Epithelial cell of esophagus (primary cell): ENCODE measurements at regions not wholly inside any gene's neighbourhood (a gene's known extent, or its start where the extent isn't known, plus 50 kb on each side); places are given as distances from the start of the nearest gene placed in this dataset.

ENCODE experiments used
- DNase-seq: peaks from one replicate; pipeline ENCODE4 v3.0.0; 2010; ENCODE audit warnings: low read depth
- H3K4me3 ChIP-seq: 2 replicates; pipeline ENCODE4 v1.5.1; 2011; ENCODE audit warnings: mild to moderate bottlenecking, low read length, control low read depth
- TF ChIP-seq, protein P1 (sequence below): IDR thresholded peaks from 2 replicates; pipeline ENCODE4 v1.5.1; 2011; ENCODE audit warnings: low read depth, mild to moderate bottlenecking, low read length, control low read depth, inconsistent platforms; ENCODE audit not compliant: insufficient read depth; ENCODE audit errors: missing control alignments

DNA sequence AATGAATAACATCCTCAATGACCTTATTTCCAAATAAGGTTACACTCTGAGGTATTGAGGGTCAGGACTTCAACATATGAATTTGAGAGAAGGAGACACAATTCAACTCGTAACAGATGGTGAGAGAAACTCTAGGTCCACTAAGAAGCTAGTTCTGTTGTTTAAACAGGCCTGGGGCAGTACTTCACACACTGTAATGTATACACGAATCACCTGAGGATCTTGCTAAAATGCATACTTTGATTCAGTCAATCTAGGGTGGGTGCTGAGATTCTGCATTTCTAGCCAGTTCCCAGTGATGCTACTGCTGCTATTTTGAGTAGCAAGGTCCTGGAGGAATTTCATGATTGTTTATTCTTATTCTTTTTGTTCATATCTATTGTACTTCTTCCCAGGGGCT lies 186.8 kb downstream of the SATB1 start:
- TF ChIP-seq, protein P1, sequence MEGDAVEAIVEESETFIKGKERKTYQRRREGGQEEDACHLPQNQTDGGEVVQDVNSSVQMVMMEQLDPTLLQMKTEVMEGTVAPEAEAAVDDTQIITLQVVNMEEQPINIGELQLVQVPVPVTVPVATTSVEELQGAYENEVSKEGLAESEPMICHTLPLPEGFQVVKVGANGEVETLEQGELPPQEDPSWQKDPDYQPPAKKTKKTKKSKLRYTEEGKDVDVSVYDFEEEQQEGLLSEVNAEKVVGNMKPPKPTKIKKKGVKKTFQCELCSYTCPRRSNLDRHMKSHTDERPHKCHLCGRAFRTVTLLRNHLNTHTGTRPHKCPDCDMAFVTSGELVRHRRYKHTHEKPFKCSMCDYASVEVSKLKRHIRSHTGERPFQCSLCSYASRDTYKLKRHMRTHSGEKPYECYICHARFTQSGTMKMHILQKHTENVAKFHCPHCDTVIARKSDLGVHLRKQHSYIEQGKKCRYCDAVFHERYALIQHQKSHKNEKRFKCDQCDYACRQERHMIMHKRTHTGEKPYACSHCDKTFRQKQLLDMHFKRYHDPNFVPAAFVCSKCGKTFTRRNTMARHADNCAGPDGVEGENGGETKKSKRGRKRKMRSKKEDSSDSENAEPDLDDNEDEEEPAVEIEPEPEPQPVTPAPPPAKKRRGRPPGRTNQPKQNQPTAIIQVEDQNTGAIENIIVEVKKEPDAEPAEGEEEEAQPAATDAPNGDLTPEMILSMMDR = no peak
- peak; percentile 44 for DNase-seq
- H3K4me3 ChIP-seq = no peak overlapping the region

DNA sequence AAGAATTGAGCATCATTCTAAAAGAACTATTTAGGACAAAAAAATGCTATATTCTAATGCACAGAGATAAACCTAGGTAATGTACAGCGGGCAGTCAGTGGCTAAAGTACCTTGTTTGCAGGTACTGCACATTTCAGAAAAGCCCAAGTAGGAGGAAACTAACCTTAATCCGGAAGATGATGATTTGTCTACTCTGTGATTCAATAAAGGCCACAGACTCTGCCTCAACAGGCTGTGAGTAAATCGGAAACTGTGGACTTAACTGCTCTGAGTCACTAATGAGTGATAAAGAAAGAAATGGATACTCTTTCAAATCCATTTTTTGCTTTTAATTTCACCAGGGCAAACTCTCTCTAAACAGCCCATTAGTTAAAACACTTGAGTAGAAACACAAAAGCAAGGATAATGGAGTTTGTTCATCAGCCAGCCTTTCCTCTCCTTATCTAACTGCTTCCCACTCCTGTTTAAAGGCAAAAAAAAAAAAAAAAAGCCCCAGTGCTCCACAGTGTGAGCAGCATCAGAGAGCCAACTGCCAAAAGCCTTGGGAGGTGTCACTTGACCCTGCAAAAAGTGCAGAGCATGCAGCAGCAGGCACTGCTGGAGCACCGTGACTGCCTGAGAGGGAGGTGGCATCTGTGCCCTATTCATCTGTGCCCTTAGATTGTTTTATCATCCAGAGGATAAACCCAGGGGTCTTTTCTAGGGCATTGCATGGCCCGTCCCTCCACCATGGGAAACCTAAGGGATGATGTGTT lies 187.7 kb downstream of the SATB1 start:
- DNase-seq = peak; percentile 93
- peak overlapping the region; percentile 5 for H3K4me3 ChIP-seq

DNA sequence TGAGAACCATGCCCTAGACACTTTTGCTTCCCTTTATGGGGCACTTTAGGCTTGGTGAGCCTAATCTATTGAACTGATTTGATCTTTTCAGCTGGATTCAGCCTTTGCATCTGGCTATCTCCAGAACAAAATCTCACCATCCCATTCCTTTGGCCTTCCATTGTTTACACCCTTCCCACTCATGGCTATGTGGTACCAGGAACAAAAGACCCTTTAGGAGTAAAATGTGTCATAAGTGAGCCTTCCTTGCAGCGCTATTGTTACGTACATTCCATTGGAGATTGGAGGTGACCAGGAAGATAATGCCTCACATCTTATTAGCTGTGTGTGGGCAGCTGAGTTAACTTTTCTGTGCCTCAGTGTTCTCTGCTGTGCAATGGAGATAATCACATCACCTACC lies 188.4 kb downstream of the SATB1 start:
- TF ChIP-seq, protein P1 = no peak
- no peak overlapping the region for H3K4me3 ChIP-seq
- no peak for DNase-seq

More for the DNA sequence above, 187.7 kb downstream of the SATB1 start:
- TF ChIP-seq, protein P1 = no peak

DNA sequence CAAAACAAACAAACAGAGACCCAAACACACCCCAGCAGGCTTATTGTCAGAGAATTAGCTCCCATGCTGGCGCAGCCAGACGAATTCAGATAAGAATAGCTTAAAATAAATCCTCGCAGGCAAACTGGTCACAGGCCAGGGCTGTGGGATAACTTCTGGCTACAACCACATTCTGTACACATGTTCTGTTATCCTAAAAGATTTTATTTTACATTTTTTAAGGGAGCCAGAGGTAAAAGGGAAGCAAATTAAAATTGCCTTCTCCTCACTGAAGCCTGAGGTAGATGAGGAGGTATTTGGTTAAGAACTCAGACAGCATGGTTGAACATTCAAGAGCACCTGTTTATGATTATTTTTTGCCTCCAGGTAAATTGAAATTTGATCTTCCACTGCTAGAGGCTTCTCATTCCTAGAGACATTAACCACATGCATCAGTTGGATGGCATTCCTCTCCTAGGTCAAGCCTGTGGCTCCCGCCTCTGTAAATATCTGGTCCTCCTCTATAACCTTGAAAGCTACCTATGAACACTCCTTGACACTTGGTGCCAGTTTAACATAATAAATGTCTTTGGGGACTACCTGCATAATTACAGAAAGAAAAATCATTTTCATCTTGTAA lies 190.3 kb downstream of the SATB1 start:
- H3K4me3 ChIP-seq = no peak overlapping the region
- DNase-seq = peak; percentile 31
- TF ChIP-seq, protein P1 = no peak

DNA sequence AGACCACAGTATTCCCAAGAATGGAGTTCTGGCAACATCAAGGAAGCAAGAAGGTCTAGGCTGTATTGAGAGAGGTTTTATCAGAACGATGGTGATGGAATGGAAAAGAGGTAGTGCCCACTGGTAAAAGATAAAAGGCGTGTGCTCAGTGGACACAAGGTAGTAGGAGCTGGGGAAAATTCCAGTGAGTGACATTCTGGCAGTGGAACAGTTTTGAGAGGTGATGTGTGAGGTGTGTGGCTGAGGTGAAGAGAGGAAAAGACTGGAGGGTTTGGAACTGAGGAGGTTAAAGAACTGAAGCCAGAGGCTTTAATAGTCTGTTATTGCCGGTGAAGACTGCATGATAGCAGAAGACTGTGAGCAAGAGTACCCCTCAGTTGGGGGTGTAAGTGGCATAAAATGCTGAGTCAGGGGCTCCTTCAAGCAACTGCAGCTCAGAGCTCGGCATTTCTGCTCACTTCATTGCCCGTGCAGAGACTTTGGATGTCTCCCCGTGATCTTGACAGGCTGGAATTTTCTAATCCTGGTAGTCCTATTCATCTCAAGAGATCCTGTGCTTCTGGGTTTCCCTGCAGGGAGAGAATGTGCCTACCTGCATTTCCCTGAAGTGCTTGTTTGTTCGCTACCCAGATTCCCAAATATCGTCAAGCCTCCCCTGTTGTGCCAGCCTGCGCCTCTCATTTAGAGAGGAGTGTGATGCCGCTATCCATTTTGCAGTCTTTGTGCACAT lies 191.0 kb downstream of the SATB1 start:
- no peak overlapping the region for H3K4me3 ChIP-seq
- no peak for DNase-seq
- TF ChIP-seq, protein P1 = no peak

DNA sequence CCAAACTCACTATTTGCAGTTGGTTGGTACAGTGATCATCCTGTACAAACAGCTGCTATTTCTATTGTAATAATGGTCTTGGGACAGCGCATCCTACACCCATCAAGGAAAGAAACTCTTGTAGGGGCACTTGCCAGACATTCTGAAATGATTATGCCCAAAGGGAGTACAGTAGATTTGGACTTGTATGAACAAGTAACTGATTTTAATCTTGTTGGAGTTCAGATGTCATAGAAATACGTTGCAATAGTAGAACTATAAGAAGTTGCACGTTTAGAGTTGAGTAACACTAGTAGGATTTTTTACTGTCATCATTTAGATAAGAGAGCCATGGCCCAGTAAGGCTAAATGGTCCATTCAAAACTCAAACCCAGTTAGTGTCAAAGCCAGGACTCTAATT lies 192.8 kb downstream of the SATB1 start:
- TF ChIP-seq, protein P1 = no peak
- H3K4me3 ChIP-seq = no peak overlapping the region
- DNase-seq = peak; percentile 71
